ENCODE measurements at regions not wholly inside any gene's neighbourhood (a gene's known extent, or its start where the extent isn't known, plus 50 kb on each side); places are given as distances from the start of the nearest gene placed in this dataset.

GRCh38 chr20:60728705-60729104, 523.4 kb upstream of the CDH4 start:
- no peak overlapping the region for H3K4me2 ChIP-seq
- H3K4me3 ChIP-seq: no peak overlapping the region
- DNase-seq (ENCODE audit: low read depth in 1 of 2, low spot score in 1 of 2) (no peak), FAIRE-seq (no peak), ATAC-seq (no peak)
- no peak overlapping the region for H3K27ac ChIP-seq
- no peak for TF ChIP-seq TP53 (CRISPR knock-in tag; IDR thresholded peaks at IDR 0.05)
- TF ChIP-seq RFX5 (IDR thresholded peaks at IDR 0.05): no peak
- TF ChIP-seq HOXA7 (CRISPR knock-in tag; IDR thresholded peaks at IDR 0.05): no peak
- no peak for TF ChIP-seq MYC (IDR thresholded peaks at IDR 0.05; ENCODE audit: borderline replicate concordance, low read length)
- no peak for TF ChIP-seq CEBPB (IDR thresholded peaks at IDR 0.05)
- no peak for TF ChIP-seq MAZ (IDR thresholded peaks at IDR 0.05; ENCODE audit: borderline replicate concordance, low read depth, low read length)
- no peak for TF ChIP-seq CBX8 (IDR thresholded peaks at IDR 0.05)
- no peak for TF ChIP-seq GATA3 (IDR thresholded peaks at IDR 0.05; ENCODE audit: borderline replicate concordance)
- no peak for TF ChIP-seq ESRRA (IDR thresholded peaks at IDR 0.05; ENCODE audit: borderline replicate concordance, low read length)
- no peak for TF ChIP-seq FOSB (CRISPR knock-in tag; IDR thresholded peaks at IDR 0.05)
- TF ChIP-seq JUN (IDR thresholded peaks at IDR 0.05): no peak
- TF ChIP-seq HMGXB4 (CRISPR knock-in tag; IDR thresholded peaks at IDR 0.05; ENCODE audit: borderline replicate concordance): no peak
- no peaks in the 10 kb centered on the region for H3K9me3 ChIP-seq
- ChIA-PET POLR2A (no interaction called here), CTCF (no interaction called here)
- 2% methylated on average over 4 of the region's 4 CpGs for WGBS (ENCODE audit: missing lambda C conversion rate)
- no peaks in the 10 kb centered on the region for H3K4me1 ChIP-seq

- CTCF ChIA-PET: interaction anchor here (0.7 kb wide), 1 partner anchor 14 kb away, joined by 3 read pairs; no protein-coding TSS in a partner anchor
- TF ChIP-seq BHLHE40 (IDR thresholded peaks at IDR 0.05; ENCODE audit: low read depth, low read length) (no peak), ZFP36 (IDR thresholded peaks at IDR 0.05; ENCODE audit: borderline replicate concordance, partially characterized antibody) (no peak), HEYL (CRISPR knock-in tag; IDR thresholded peaks at IDR 0.05) (no peak), PHF8 (IDR thresholded peaks at IDR 0.05; ENCODE audit: borderline replicate concordance, low read depth) (no peak), CBX2 (IDR thresholded peaks at IDR 0.05; ENCODE audit: borderline replicate concordance, low read depth) (no peak), RFX5 (IDR thresholded peaks at IDR 0.05) (no peak), MAZ (IDR thresholded peaks at IDR 0.05; ENCODE audit: borderline replicate concordance, low read depth, low read length) (no peak), HDAC2 (IDR thresholded peaks at IDR 0.05) (no peak), EHF (CRISPR knock-in tag; IDR thresholded peaks at IDR 0.05) (no peak), MYC (IDR thresholded peaks at IDR 0.05; ENCODE audit: borderline replicate concordance, low read length) (no peak), RAD21 (conservative IDR thresholded peaks at IDR 0.05 in 1 of 2, IDR thresholded peaks at IDR 0.05 in 1 of 2) (no peak), ZSCAN20 (CRISPR knock-in tag; IDR thresholded peaks at IDR 0.05) (no peak), PBX3 (IDR thresholded peaks at IDR 0.05) (no peak), MAFK (IDR thresholded peaks at IDR 0.05; ENCODE audit: partially characterized antibody) (no peak), FOXS1 (CRISPR knock-in tag; IDR thresholded peaks at IDR 0.05) (no peak), BCL3 (IDR thresholded peaks at IDR 0.05) (no peak)
- TF ChIP-seq, protein P1, sequence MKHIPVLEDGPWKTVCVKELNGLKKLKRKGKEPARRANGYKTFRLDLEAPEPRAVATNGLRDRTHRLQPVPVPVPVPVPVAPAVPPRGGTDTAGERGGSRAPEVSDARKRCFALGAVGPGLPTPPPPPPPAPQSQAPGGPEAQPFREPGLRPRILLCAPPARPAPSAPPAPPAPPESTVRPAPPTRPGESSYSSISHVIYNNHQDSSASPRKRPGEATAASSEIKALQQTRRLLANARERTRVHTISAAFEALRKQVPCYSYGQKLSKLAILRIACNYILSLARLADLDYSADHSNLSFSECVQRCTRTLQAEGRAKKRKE (CRISPR knock-in tag; IDR thresholded peaks at IDR 0.05; ENCODE audit: low read depth): no peak
- POLR2A ChIA-PET: no interaction called here
- H3K4me2 ChIP-seq: no peak overlapping the region
- DNase-seq (ENCODE audit: low read depth in 1 of 2, low spot score in 1 of 2) (no peak), ATAC-seq (no peak), FAIRE-seq (no peak)
- no peak overlapping the region for H3K27ac ChIP-seq
- H3K9me3 ChIP-seq: no peaks in the 10 kb centered on the region
- no peaks in the 10 kb centered on the region for H3K4me1 ChIP-seq
- 10% methylated on average over 7 of the region's 7 CpGs for WGBS (ENCODE audit: missing lambda C conversion rate)
- H3K4me3 ChIP-seq: no peak overlapping the region
Measured at GRCh38 chr20:60729135-60729900, 522.7 kb upstream of the CDH4 start.
